ENCODE measurements at regions not wholly inside any gene's neighbourhood (a gene's known extent, or its start where the extent isn't known, plus 50 kb on each side); places are given as distances from the start of the nearest gene placed in this dataset.

DNA sequence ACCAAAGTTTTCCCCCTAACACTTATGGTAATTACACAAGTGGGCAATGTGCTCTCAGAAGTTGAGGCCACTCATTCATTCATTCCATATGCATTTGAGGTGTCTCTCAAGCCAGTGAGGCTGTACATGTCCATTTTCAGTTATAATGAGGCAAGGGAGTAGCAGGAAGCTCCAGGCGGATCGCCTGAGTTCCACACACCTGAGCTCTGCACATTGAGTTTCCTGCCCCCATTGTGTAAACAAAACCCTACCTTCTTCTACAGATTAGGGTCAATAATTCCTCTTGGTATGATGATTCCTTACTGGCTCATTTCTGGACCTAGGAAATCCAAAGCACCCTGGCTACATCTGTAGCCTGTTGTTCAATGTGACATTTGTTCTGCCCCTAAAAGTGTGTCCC lies 555.3 kb downstream of the MED13L start:
- DNase-seq, result no peak
- no peak overlapping the region for H3K4me3 ChIP-seq
- TF ChIP-seq CTCF (IDR thresholded peaks at IDR 0.05) (no peak), POLR2A (IDR thresholded peaks at IDR 0.05) (no peak)
- H3K4me1 ChIP-seq, result no peaks in the 10 kb centered on the region
- H3K36me3 ChIP-seq, result no peaks in the 10 kb centered on the region
- H3K9me3 ChIP-seq, result no peaks in the 10 kb centered on the region
- no peak overlapping the region for H3K27ac ChIP-seq
- H3K27me3 ChIP-seq, result no peaks in the 10 kb centered on the region

GRCh38 chr12:115716551-115716950 lies 560.9 kb downstream of the MED13L start:
- Histone ChIP-seq H3K4me1 (no peaks in the 10 kb centered on the region), H3K4me3 (no peak overlapping the region), H3K27me3 (no peaks in the 10 kb centered on the region), H3K27ac (no peak overlapping the region), H3K9me3 (no peaks in the 10 kb centered on the region), H3K36me3 (no peaks in the 10 kb centered on the region)
- DNase-seq, result no peak
- TF ChIP-seq CTCF (IDR thresholded peaks at IDR 0.05) (no peak), POLR2A (IDR thresholded peaks at IDR 0.05) (no peak)

DNA sequence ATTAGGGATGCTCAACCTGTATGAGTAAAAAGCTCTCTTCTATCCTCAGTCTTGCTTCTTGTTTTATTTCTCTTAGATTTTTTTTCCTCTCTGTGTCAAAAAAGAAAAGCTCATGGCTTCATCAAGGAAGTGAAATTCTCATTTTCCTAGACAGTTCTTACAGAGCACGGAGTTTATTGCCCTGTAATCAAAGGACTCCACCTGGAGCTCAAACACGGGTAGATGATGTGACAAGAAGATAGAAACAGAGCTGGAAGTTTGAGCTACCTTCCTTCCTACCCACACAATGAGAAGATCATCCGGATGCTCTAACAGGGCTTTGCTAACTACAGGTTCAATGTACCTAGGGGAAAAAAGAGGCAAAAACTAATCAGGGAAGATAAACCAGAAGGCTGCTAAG lies 564.8 kb downstream of the MED13L start:
- H3K36me3 ChIP-seq, result no peaks in the 10 kb centered on the region
- no peaks in the 10 kb centered on the region for H3K27me3 ChIP-seq
- no peak for TF ChIP-seq POLR2A (IDR thresholded peaks at IDR 0.05)
- TF ChIP-seq CTCF (IDR thresholded peaks at IDR 0.05), result no peak
- no peaks in the 10 kb centered on the region for H3K9me3 ChIP-seq
- H3K4me1 ChIP-seq, result no peaks in the 10 kb centered on the region
- no peak overlapping the region for H3K27ac ChIP-seq
- DNase-seq, result no peak
- H3K4me3 ChIP-seq, result no peak overlapping the region

- no peak overlapping the region for H3K4me3 ChIP-seq
- H3K9me3 ChIP-seq, result no peaks in the 10 kb centered on the region
- no peak for DNase-seq
- no peaks in the 10 kb centered on the region for H3K36me3 ChIP-seq
- H3K27ac ChIP-seq, result no peak overlapping the region
- no peaks in the 10 kb centered on the region for H3K4me1 ChIP-seq
- no peaks in the 10 kb centered on the region for H3K27me3 ChIP-seq
- no peak for TF ChIP-seq POLR2A (IDR thresholded peaks at IDR 0.05)
Measured at GRCh38 chr12:115710104-115710564, 567.4 kb downstream of the MED13L start.

- DNase-seq, result no peak
- no peaks in the 10 kb centered on the region for H3K4me1 ChIP-seq
- no peaks in the 10 kb centered on the region for H3K27me3 ChIP-seq
- H3K36me3 ChIP-seq, result no peaks in the 10 kb centered on the region
- H3K27ac ChIP-seq, result no peak overlapping the region
- TF ChIP-seq CTCF (IDR thresholded peaks at IDR 0.05) (no peak), POLR2A (IDR thresholded peaks at IDR 0.05) (no peak)
- no peak overlapping the region for H3K4me3 ChIP-seq
- no peaks in the 10 kb centered on the region for H3K9me3 ChIP-seq
Measured at GRCh38 chr12:115709540-115710011, 567.9 kb downstream of the MED13L start.

GRCh38 chr12:115708801-115709200 lies 568.7 kb downstream of the MED13L start:
- H3K27me3 ChIP-seq, result no peaks in the 10 kb centered on the region
- DNase-seq, result no peak
- no peak overlapping the region for H3K27ac ChIP-seq
- H3K9me3 ChIP-seq, result no peaks in the 10 kb centered on the region
- H3K4me1 ChIP-seq, result no peaks in the 10 kb centered on the region
- no peaks in the 10 kb centered on the region for H3K36me3 ChIP-seq
- no peak overlapping the region for H3K4me3 ChIP-seq
- TF ChIP-seq CTCF (IDR thresholded peaks at IDR 0.05), result no peak
- TF ChIP-seq POLR2A (IDR thresholded peaks at IDR 0.05), result no peak

All from Peyer's patch (tissue), 4 donors.